ENCODE measurements at regions not wholly inside any gene's neighbourhood (a gene's known extent, or its start where the extent isn't known, plus 50 kb on each side); places are given as distances from the start of the nearest gene placed in this dataset.
"Not testable (repeated sequence)": the region's sequence is repeated elsewhere in the genome, so short reads cannot be mapped to it uniquely, and the experiment has no call there.

GRCh38 chr21:43284700-43285099 is 115.9 kb downstream of the CRYAA start:
- DNase-seq (ENCODE audit: insufficient read length, low spot score) (no peak), FAIRE-seq (no peak)
- TF ChIP-seq CTCF (IDR thresholded peaks at IDR 0.05; ENCODE audit: insufficient read depth, missing control alignments): no peak

- FAIRE-seq (no peak), DNase-seq (ENCODE audit: insufficient read length, low spot score) (no peak)
- TF ChIP-seq CTCF (IDR thresholded peaks at IDR 0.05; ENCODE audit: insufficient read depth, missing control alignments): no peak
Measured at GRCh38 chr21:43284238-43284637, 115.4 kb downstream of the CRYAA start.

- not testable (repeated sequence) for DNase-seq (ENCODE audit: insufficient read length, low spot score); FAIRE-seq
Measured at GRCh38 chr21:43283925-43284221, 115.1 kb downstream of the CRYAA start.

GRCh38 chr21:43283136-43283924 is 114.5 kb downstream of the CRYAA start:
- FAIRE-seq: no peak
- DNase-seq (ENCODE audit: insufficient read length, low spot score): no peak
- TF ChIP-seq CTCF (IDR thresholded peaks at IDR 0.05; ENCODE audit: insufficient read depth, missing control alignments): no peak

GRCh38 chr21:43282358-43283120 is 113.7 kb downstream of the CRYAA start:
- no peak for TF ChIP-seq CTCF (IDR thresholded peaks at IDR 0.05; ENCODE audit: insufficient read depth, missing control alignments)
- FAIRE-seq (no peak), DNase-seq (ENCODE audit: insufficient read length, low spot score) (no peak)

GRCh38 chr21:43281661-43282357 is 113.0 kb downstream of the CRYAA start:
- no peak for DNase-seq (ENCODE audit: insufficient read length, low spot score)
- no peak for FAIRE-seq
- TF ChIP-seq CTCF (IDR thresholded peaks at IDR 0.05; ENCODE audit: insufficient read depth, missing control alignments): no peak

GRCh38 chr21:43280949-43281633 is 112.3 kb downstream of the CRYAA start:
- DNase-seq (ENCODE audit: insufficient read length, low spot score) (no peak), FAIRE-seq (no peak)
- no peak for TF ChIP-seq CTCF (IDR thresholded peaks at IDR 0.05; ENCODE audit: insufficient read depth, missing control alignments)

Data from D721Med (cell line).